ENCODE measurements at regions not wholly inside any gene's neighbourhood (a gene's known extent, or its start where the extent isn't known, plus 50 kb on each side); places are given as distances from the start of the nearest gene placed in this dataset.

- TF ChIP-seq CTCF (IDR thresholded peaks at IDR 0.05; ENCODE audit: insufficient read depth, low read length, poor library complexity, severe bottlenecking) (no peak), EZH2phosphoT487 (conservative IDR thresholded peaks at IDR 0.05; ENCODE audit: low read length) (no peak)
Measured at GRCh38 chr4:108328383-108328732, 159.6 kb upstream of the LEF1 start.

All from SU-DHL-6 (cell line).